Stomach (tissue), 4 donors: ENCODE measurements at regions not wholly inside any gene's neighbourhood (a gene's known extent, or its start where the extent isn't known, plus 50 kb on each side); places are given as distances from the start of the nearest gene placed in this dataset.

Source experiments
- CTCF ChIP-seq, 7 experiments: fragments of 450-650 bp in 4 of 7; fragments of 200-600 bp in 3 of 7; sonication (generic) in 3 of 7; IDR thresholded peaks; one replicate each; pipeline ENCODE4 v1.5.1; 2016 to 2019; ENCODE audit warnings: antibody characterized with exemption in 7 of 7, control low read depth in 2 of 7, mild to moderate bottlenecking in 1 of 7
- POLR2A ChIP-seq, 4 donors: fragments of 450-650 bp; IDR thresholded peaks; one replicate each; pipeline ENCODE4 v1.6.1; 2016; ENCODE audit warnings: antibody characterized with exemption in 4 of 4, control low read depth in 2 of 4, mild to moderate bottlenecking in 1 of 4, moderate library complexity in 1 of 4
- POLR2AphosphoS5 ChIP-seq, 3 donors: sonication (generic); formaldehyde crosslinking; IDR thresholded peaks; one replicate each; pipeline ENCODE4 v1.6.1; 2016; ENCODE audit warnings: antibody characterized with exemption in 3 of 3

- TF ChIP-seq CTCF (IDR thresholded peaks at IDR 0.05), result no peak
- TF ChIP-seq POLR2A (IDR thresholded peaks at IDR 0.05), result no peak
- no peak for TF ChIP-seq POLR2AphosphoS5 (IDR thresholded peaks at IDR 0.05)
Measured at GRCh38 chr6:11894212-11894611, 115.6 kb upstream of the ADTRP start.
